GM19099 (cell line): ENCODE measurements at regions not wholly inside any gene's neighbourhood (a gene's known extent, or its start where the extent isn't known, plus 50 kb on each side); places are given as distances from the start of the nearest gene placed in this dataset.

ENCODE experiments used
- POLR2A ChIP-seq: IDR thresholded peaks from 3 replicates; pipeline ENCODE4 v1.6.1; 2011; ENCODE audit warnings: low read depth; ENCODE audit not compliant: insufficient read length; ENCODE audit errors: extremely low read depth

DNA sequence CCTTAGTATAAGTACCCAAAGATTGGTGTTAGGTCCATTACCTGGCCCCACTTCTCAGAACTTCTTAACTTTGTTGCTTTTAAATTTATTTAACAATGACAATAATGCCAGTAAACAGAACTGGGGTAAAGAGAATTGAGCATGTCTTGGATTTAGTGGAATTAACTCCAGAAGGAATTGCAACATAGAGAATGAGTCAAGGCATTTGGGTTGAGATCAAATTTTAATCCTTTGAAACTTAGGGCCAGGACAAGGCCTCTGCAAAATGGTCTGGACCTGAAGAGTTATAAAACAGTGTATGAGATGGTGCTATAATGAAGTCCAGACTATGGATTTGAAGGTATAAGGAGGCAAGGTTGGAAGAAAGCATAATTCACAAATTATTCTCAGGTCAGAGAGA, 1030.4 kb downstream of the SLITRK5 start:
- TF ChIP-seq POLR2A: no peak

DNA sequence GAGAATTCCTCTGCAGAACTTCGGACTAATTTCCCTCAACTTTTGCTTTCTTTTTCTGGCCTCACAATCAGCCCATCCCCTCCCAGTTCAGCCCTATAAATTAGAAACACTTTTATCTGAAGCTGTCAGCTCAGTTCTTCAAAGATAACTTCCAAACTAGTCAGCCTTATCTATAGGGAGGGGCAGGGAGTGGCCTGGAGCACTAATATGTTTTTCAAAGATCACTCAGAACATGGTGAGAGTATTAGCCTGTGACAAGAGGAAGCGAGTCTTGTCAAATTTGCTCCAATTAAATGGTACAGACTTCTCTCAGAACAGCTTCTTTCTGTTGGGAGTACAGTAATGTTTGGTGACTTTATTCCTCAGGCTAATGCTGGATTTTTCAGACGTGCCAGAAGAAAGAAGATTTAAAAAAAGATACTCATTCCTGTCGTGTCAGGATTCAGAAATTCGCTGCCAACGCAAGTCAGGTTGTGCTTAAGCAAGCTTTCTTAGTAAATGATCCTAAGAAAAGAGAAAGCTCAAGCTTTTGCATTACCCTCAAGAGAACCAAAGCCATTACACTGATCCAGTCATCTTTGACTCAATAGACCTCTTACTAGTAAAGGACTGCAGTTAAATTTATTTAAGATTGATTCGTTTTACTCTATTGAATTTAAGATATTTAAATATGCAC, 1033.6 kb downstream of the SLITRK5 start:
- no peak for TF ChIP-seq POLR2A

DNA sequence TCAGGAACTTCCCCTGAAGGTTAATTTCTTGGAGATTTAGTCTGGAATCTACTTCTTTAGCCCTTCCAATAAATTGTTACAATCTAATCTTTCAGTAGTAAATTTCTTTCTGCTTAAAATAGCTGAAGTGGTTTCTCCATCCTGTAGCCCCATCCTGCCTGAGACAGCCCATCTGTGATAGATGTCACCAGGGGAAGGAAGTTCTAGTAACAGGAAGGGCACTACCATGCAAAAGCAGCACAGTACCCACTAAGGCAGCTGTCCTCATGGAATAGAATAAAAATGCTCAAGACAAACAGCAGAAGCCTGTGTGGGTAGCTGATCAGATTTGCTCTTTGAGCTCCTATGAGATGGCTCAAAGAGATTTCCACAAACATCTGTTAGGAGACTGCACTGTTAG, 1036.5 kb downstream of the SLITRK5 start:
- TF ChIP-seq POLR2A: no peak

DNA sequence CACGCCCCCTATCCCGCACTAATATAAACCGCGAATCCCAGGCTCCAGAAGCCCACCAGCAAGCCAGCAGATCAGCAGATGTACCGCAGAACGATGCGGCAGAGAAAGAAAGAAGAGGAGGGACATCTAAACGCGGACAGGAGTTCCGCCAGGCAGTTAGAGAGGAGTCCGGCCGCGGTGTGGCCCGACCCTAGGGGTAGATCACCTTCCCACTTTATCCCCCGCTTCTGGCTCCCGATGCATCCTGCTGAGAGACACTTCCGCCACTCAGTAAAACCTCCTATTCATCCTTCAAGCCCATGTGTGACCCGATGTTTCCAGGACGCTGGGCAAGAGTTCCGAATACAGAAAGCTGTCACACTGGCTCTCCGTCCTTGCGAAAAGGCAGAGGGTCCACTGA, 1046.8 kb downstream of the SLITRK5 start:
- TF ChIP-seq POLR2A: no peak

DNA sequence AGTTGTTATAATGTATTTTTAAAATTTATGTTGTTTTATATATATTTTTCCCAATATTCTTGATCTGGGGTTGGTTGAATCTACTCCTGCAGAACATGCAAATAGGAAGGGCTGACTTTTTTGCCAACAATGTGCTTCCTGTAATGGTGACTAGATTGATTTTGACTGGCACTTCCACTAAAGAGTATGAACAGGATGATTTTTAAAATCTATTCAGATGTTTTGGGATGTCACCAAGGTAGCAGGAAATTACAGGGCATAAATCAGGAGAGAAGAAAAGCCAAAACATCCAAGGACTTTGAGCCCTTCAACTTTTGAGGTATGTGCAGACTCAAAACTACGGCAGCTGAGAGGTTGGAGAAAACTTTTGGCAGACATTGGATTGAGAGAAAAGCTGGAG, 1047.6 kb downstream of the SLITRK5 start:
- no peak for TF ChIP-seq POLR2A

DNA sequence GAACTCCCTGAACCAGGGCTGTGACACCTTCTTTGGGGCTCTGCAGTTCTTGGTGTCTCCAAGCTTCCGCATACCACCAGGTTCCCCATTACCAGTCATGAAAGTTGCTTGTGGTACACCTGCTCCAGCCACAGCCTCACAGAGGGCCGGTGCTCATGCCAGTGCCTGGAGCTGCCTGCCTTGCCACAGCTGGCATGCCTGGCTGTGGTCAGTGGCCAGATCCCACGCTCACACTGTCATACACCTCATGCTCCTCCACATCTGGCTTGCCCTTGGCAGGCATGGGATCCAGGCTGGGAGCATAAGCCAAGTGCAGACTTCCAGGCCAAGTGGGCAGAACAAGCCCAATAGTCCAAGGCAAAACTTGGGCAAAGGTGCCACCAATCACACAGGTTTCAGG, 1054.9 kb downstream of the SLITRK5 start:
- TF ChIP-seq POLR2A: no peak

DNA sequence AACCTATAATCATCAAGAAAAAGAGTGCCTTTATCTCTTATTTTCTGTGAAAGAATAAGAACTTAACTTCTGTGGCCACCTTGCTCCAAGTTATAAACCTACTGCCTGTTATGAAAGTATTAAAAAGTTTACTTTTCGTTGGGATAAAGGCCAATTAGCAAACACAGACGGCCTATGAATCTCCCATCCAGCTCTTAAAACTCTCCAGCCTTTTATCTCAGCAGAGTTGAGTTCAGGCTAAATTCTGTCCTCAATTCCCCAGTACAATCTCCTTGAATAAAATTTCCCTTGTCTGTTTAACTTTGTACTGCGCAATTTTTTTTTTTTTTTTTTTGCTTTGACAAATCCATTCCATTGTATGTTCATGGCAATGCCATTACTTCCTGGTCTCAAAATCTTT, 1058.4 kb downstream of the SLITRK5 start:
- no peak for TF ChIP-seq POLR2A

DNA sequence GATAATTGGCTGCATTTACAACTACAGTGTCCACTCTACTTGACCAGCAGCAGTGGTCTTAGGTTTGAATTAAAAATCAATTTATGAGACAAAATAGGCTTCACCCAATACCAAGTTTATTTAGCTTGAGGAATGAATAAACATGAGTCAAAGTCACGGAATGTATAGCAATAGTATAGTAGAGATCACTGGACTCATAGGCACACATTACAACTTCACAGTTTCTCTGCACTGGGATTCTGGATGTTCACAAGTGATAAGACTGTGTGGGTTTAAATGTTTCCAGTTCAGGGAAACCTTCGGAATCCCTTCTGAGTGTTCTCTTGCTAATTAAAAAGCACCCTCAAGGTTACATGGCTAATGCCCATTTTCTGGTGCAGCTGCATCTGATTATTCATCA, 1064.9 kb downstream of the SLITRK5 start:
- no peak for TF ChIP-seq POLR2A

DNA sequence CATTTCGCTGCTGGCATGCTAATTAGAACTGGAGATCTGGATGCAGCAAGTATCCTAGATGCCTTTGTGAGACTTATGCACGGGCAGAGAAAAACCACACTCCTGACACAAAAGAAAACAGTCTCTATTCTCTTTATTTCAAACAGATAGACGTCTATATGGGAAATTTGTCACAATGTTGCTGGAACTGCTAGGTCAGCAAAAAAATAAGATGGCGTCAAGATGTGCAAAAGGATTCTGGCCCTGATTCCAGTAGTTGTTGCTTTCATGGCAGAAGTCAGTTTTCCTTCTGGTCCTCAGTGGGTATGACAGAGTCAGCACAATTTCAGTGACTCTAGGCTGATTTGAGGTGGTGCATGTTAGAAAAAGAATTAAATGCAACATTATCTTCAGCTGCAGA, 1068.0 kb downstream of the SLITRK5 start:
- TF ChIP-seq POLR2A: no peak

DNA sequence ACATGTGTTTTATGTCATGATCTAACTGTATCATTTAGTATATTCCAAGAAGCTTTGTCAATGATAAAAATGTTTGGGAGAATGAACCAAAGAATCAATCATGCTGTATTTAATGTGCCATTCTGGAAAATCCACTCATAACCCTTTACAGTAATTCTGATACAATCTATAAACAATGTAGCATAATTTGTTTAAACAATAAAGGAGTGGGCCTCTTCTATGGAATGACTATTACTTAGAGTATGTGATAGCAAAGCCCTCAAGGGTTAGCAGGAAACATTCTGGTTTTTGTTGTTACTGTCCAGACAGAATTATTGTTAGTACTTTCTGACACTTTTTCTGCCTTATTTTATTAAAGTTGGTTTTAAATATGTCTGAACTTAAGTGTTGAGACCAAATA, 1073.1 kb downstream of the SLITRK5 start:
- no peak for TF ChIP-seq POLR2A

DNA sequence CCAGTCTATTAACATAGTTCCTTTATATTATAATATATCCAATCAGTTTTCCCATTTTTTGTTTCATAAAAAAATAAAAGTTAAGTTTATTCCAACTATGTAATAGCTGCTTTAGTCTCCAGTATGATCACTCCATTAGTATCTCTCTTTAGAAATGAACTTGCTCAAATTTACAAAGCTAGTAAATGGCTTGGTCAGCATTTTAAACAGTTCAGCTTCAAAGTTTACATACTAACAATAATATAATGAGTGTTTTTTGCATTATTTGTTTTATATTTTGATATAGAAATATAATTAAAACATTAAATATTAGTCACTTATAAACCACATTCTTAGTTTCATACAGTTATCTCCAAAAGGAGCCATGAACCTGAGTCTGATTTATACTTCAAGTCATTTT, 1073.8 kb downstream of the SLITRK5 start:
- TF ChIP-seq POLR2A: no peak

DNA sequence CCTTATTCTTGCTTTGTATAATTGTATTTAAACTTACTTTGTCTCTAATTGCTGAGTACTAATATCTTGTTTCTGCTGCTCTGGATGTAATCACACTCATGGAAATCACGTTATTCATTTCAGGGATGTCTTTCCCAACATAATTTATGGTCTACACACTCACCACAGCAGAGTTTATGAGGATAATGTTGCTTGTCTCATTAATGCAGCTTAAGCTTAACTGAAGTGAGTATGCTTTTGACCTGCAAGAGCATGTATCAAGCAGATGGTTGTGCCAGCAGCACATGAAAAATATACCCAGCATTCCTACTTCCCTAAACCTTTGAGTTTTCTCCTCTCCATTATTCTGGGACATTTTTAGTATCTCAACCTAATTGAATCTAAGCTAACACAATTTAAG, 1080.9 kb downstream of the SLITRK5 start:
- no peak for TF ChIP-seq POLR2A

DNA sequence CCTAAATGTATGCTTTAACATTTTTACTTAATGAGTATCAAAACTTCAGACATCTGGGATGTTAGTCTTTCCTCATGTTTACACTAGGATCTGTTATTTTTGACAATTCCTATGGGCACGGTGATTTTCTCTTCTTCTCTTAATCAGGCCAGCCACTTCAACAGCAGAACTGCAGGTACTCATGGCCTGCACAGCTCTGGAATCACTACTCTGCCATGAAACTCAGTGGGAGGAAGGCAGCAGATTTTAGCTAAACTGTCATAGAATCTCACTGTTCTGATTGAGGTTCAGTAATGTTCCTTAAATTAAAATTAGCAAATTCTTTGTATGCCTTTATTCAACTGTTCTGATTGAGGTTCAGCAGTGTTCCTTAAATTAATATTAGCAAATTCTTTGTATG, 1083.0 kb downstream of the SLITRK5 start:
- TF ChIP-seq POLR2A: no peak

DNA sequence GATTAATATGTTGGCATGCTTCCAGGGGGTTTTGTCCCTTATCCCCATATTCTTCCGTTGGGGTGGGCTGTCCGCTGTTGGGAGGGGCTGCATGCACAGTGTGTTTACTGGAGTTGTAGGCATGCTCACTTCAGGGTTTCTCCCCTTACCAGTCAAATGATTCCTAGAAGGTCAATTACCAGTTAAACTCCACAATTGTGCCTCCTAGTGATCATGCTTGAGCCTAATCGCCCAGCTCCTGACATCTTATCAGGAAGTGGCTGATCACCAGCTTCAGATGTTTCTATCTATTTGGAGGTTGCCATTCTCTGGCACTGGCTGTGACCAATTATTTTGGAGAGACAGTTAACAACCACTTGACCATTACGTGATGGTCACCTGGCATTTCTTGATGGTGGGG, 1090.0 kb downstream of the SLITRK5 start:
- no peak for TF ChIP-seq POLR2A

DNA sequence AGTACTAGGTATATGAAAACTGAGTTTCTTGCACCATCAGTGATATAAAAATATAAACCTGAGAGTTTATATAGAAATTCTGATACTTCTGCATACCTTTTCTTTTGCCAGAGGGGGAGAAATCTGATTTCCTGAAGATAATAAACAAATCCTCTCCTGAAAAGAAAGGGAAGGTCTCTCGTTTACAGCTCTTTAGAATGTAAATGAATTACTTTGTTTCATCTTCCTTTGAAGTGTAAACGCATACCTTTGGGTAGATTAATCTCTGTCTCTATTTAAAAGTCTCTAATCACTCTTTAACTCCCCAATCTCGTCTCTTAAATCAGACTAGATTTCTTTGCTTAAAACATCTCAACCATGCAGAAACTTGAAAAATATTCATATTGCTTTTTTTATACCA, 1092.9 kb downstream of the SLITRK5 start:
- TF ChIP-seq POLR2A: no peak

DNA sequence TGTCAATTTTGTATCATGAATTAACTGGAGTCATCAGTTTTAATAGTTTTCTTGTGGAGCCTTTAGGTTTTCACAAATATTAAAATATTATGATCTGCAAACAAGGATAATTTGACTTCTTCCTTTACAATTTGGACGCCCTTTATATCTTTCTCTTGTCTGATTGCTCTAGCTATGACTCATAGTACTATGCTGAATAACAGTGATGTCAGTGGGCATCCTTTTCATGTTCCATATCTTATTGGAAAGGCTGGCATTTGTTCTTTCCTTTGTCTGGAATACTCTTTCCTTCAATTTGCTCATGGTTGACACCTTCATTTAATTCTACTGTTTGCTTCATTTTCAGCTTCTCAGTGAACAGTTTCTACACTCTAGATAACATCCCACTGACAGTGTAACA, 1129.3 kb downstream of the SLITRK5 start:
- TF ChIP-seq POLR2A: no peak

DNA sequence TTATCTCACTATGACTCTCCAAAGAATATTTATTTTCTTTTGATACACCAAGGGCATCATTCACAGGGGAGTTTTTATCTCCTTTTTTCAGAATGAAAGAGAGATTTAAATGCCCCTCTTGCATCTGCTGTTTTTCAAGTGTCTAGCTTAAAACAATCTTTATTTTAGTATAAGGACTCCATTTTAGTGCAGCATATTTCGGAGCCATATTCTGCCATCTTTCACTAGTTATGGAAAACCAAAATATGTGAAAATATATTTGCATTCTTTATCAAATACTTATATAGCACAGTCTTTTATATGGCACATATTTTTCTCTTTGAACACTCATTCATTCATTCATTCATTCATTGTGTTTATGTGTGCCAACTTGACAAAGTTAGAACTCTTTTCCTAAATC, 1130.2 kb downstream of the SLITRK5 start:
- no peak for TF ChIP-seq POLR2A

DNA sequence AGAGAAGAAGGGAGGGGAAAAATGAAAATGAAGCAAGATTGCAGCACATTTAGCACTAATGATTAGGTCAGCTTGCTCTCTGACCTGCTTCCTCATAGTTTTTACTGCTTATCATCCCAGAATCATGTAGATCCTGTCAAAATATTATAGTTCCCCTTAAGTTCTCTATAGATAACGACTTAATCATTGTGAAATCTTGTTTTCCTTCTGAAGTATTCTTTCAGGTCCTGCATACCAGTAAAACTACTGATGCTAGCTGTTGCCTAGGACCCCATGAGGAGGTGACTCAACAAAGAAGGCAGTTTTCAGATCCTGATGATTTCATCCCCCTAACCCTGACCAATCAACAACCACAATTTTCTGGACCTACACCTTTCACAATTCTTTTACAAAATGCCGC, 1131.7 kb downstream of the SLITRK5 start:
- no peak for TF ChIP-seq POLR2A

DNA sequence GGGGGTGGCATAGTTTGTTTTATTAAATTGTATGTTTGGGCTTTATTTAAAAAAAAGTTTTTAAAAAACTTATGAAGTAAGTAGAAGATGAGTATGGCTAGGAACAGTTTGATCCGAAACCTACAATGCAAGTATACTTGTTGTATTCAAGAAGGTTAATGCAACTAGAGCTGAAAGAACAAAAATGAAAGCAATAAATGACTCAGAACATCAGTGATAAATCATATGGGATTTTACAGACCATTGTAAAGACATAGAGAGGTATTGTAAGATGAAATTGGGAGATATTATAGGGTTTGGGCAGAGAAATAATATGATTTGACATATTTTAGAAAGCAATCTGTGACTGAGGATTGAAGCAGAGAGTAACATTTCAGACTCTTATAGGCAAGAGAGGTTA, 1135.3 kb downstream of the SLITRK5 start:
- no peak for TF ChIP-seq POLR2A
